A673 (cell line): ENCODE measurements at regions not wholly inside any gene's neighbourhood (a gene's known extent, or its start where the extent isn't known, plus 50 kb on each side); places are given as distances from the start of the nearest gene placed in this dataset.

Experiments used
- BruUV-seq: library from RNA; stranded (reverse); fragments of 400-500 nt; replicated peaks from 2 replicates; lab custom pipeline; 2021; lab: Mats Ljungman, UMichigan
- CTCF ChIA-PET: fragments of 300-600 bp; sonication (Branson Sonifier 250); formaldehyde crosslinking; loops from one replicate; lab custom pipeline; 2022; ENCODE audit warnings: antibody characterized with exemption; lab: Charles Lee
- POLR2A ChIA-PET: fragments of 300-600 bp; sonication (Branson Sonifier 250); formaldehyde crosslinking; loops from one replicate; lab custom pipeline; 2022; ENCODE audit warnings: antibody characterized with exemption; ENCODE audit not compliant: low non-redundant PET; lab: Charles Lee
- DNase-seq: peaks from one replicate; pipeline ENCODE4 v3.0.0-alpha.2; 2015; ENCODE audit warnings: low spot score
- H3K27ac ChIP-seq: fragments of 200-600 bp; sonication (generic); 2 replicates; pipeline ENCODE4 v1.5.1; 2016; ENCODE audit warnings: mixed run types, low read depth, mild to moderate bottlenecking, mixed read lengths, antibody characterized with exemption, low read length; ENCODE audit not compliant: poor library complexity, severe bottlenecking
- H3K27me3 ChIP-seq: fragments of 200-600 bp; sonication (generic); replicated peaks from 2 replicates; pipeline ENCODE4 v1.6.1; 2017; ENCODE audit warnings: mixed run types, low read depth, mild to moderate bottlenecking, mixed read lengths, antibody characterized with exemption, low read length; ENCODE audit not compliant: insufficient read depth, poor library complexity
- H3K36me3 ChIP-seq: fragments of 200-600 bp; sonication (generic); 2 replicates; pipeline ENCODE4 v1.6.1; 2016; ENCODE audit warnings: mixed run types, mild to moderate bottlenecking, mixed read lengths, antibody characterized with exemption, low read length; ENCODE audit not compliant: insufficient read depth, poor library complexity, severe bottlenecking
- H3K4me1 ChIP-seq: fragments of 200-600 bp; sonication (generic); 2 replicates; pipeline ENCODE4 v1.6.1; 2017; ENCODE audit warnings: mixed run types, mild to moderate bottlenecking, mixed read lengths, antibody characterized with exemption, low read length; ENCODE audit not compliant: insufficient read depth, poor library complexity, severe bottlenecking
- H3K4me3 ChIP-seq: fragments of 200-600 bp; sonication (generic); 2 replicates; pipeline ENCODE4 v1.5.1; 2016; ENCODE audit warnings: low read depth, mixed run types, mild to moderate bottlenecking, mixed read lengths, low read length; ENCODE audit not compliant: poor library complexity, severe bottlenecking
- H3K9me3 ChIP-seq: fragments of 200-600 bp; sonication (generic); 2 replicates; pipeline ENCODE4 v1.6.1; 2016; ENCODE audit warnings: mixed run types, low read depth, mild to moderate bottlenecking, mixed read lengths, antibody characterized with exemption, low read length; ENCODE audit not compliant: poor library complexity, severe bottlenecking
- CTCF ChIP-seq: fragments of 300-800, 200-600 bp; sonication (generic); conservative IDR thresholded peaks from 2 replicates; pipeline ENCODE4 v1.5.1; 2017; ENCODE audit warnings: low read depth, mild to moderate bottlenecking, antibody characterized with exemption, low read length, moderate library complexity, mixed read lengths
- EZH2 ChIP-seq: fragments of 200-600 bp; sonication (generic); IDR thresholded peaks from 2 replicates; pipeline ENCODE4 v1.6.1; 2017; ENCODE audit warnings: borderline replicate concordance, low read depth, mild to moderate bottlenecking, mixed read lengths, antibody characterized with exemption, low read length; ENCODE audit not compliant: poor library complexity, severe bottlenecking
- intact Hi-C: fragments of 100-400 bp; cut with micrococcal nuclease; formaldehyde crosslinking; loops from one replicate; pipeline ENCODE4 v1.10.0; 2022; ENCODE audit not compliant: unreplicated experiment

- Histone ChIP-seq H3K27ac (no peak overlapping the region), H3K9me3 (no peaks in the 10 kb centered on the region), H3K36me3 (no peaks in the 10 kb centered on the region), H3K4me3 (no peak overlapping the region), H3K27me3 (no peaks in the 10 kb centered on the region), H3K4me1 (no peaks in the 10 kb centered on the region)
- BruUV-seq: no TSS peak
- peak; percentile 98 for TF ChIP-seq CTCF
- no peak for TF ChIP-seq EZH2
- ChIA-PET POLR2A (interaction anchor here (0.6 kb wide), 1 partner anchor 200 kb away, joined by 3 read pairs; no protein-coding TSS in a partner anchor), CTCF (interaction anchor here (0.5 to 1.2 kb wide), 9 partner anchors 25 to 1267 kb away, joined by 3 to 22 read pairs (median 4); no protein-coding TSS in a partner anchor)
- intact Hi-C loops: loop anchor here (1.0 to 10.0 kb wide), 3 partner anchors 759 to 1267 kb away; no protein-coding TSS in a partner anchor
- peak; percentile 84 for DNase-seq
These were observed 268.2 kb downstream of the CDC5L start for GRCh38 chr6:44655412-44656342.

- Histone ChIP-seq H3K27me3 (no peaks in the 10 kb centered on the region), H3K27ac (no peak overlapping the region), H3K9me3 (no peaks in the 10 kb centered on the region), H3K4me1 (peaks cover 9% of the 10 kb centered on the region), H3K4me3 (no peak overlapping the region), H3K36me3 (no peaks in the 10 kb centered on the region)
- POLR2A ChIA-PET: interaction anchor here (0.6 kb wide), 1 partner anchor 1051 kb away, joined by 5 read pairs; no protein-coding TSS in a partner anchor
- TF ChIP-seq CTCF (no peak), EZH2 (no peak)
- no peak for DNase-seq
- no TSS peak for BruUV-seq
- CTCF ChIA-PET: no interaction called here
- intact Hi-C loops: loop anchor here (10.0 kb wide), 1 partner anchor 758 kb away; no protein-coding TSS in a partner anchor
These were observed 269.2 kb downstream of the CDC5L start for GRCh38 chr6:44656691-44657090.

- intact Hi-C loops: loop anchor here (10.0 kb wide), 1 partner anchor 757 kb away; no protein-coding TSS in a partner anchor
- Histone ChIP-seq H3K4me1 (peaks cover 12% of the 10 kb centered on the region), H3K27me3 (no peaks in the 10 kb centered on the region), H3K9me3 (no peaks in the 10 kb centered on the region), H3K4me3 (no peak overlapping the region), H3K27ac (no peak overlapping the region), H3K36me3 (no peaks in the 10 kb centered on the region)
- no TSS peak for BruUV-seq
- TF ChIP-seq CTCF (peak; percentile 27; the same call in 1 of the 2 replicates), EZH2 (no peak)
- DNase-seq: no peak
- ChIA-PET POLR2A (interaction anchor here (0.6 kb wide), 1 partner anchor 1050 kb away, joined by 5 read pairs; no protein-coding TSS in a partner anchor), CTCF (interaction anchor here (0.6 to 1.2 kb wide), 3 partner anchors 65 to 1057 kb away, joined by 4 to 7 read pairs (median 7); partner anchors contain the start of gene SUPT3H)
These were observed 269.8 kb downstream of the CDC5L start for GRCh38 chr6:44657206-44657819.
